GM18951 (cell line): ENCODE measurements at regions not wholly inside any gene's neighbourhood (a gene's known extent, or its start where the extent isn't known, plus 50 kb on each side); places are given as distances from the start of the nearest gene placed in this dataset.
"Not testable (repeated sequence)": the region's sequence is repeated elsewhere in the genome, so short reads cannot be mapped to it uniquely, and the experiment has no call there.

Experiments
- POLR2A ChIP-seq: IDR thresholded peaks from 4 replicates; pipeline ENCODE4 v1.6.1; 2011; ENCODE audit warnings: mild to moderate bottlenecking; ENCODE audit not compliant: insufficient read length, insufficient read depth; ENCODE audit errors: extremely low read depth
- in situ Hi-C: fragments of 300-500 bp; cut with MboI; formaldehyde crosslinking; loops from one replicate; pipeline ENCODE4 v1.12.0; 2022; ENCODE audit warnings: low sequenced_read_pairs, mixed read lengths, inconsistent platforms; ENCODE audit not compliant: unreplicated experiment

- in situ Hi-C loops, result loop anchor here (10.0 kb wide), 1 partner anchor 135 kb away; no protein-coding TSS in a partner anchor
- no peak for TF ChIP-seq POLR2A
Measured at GRCh38 chr20:53869466-53870258, 200.7 kb downstream of the BCAS1 start.

GRCh38 chr20:53867741-53868351 is 202.5 kb downstream of the BCAS1 start:
- no peak for TF ChIP-seq POLR2A
- in situ Hi-C loops, result loop anchor here (10.0 kb wide), 1 partner anchor 133 kb away; no protein-coding TSS in a partner anchor

DNA sequence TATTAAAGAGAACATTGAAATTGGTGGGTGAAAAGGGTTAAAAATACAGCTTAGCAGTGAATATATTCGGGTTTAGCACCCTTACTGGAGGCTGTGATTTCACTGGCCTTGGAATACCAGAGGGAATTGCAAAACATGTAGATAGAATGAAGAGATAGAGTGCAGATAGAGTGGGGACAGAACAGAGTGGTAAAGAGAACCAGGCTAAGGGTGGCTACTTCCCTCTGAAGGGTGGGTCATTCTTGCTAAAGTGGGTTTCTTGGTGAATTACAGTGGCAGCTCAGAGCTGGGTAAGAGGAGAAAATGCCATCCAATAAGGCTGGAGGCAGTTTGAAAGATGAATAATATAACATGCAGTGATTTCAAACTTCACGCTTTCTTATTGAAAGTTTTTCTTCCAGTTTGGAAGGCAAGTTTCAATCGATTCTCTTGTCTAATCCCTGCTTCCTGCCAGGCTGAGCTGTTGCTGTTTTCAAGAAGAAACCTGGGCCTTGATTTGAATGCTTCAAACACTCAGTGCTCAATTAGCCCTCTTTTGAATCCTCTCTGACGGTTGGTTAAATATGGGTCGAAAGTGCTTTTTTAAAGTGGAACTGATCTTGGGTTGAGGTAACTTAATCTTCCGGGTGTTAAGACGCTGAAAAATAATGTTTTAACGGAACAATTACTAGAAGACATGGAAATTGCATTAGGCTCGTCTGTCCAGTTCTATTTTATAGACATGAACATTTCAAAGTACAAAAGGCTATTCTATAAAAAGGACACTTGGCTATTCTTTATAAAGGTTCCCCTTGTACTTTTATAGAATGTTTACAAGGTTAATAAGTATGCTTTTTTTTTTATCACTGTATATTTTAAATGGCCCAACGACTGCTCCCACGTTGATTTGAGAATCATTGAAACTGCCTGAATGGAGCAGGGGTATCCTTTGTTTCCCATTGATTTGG is 203.3 kb downstream of the BCAS1 start:
- in situ Hi-C loops, result loop anchor here (10.0 kb wide), 1 partner anchor 132 kb away; no protein-coding TSS in a partner anchor
- peak; percentile 24 for TF ChIP-seq POLR2A

DNA sequence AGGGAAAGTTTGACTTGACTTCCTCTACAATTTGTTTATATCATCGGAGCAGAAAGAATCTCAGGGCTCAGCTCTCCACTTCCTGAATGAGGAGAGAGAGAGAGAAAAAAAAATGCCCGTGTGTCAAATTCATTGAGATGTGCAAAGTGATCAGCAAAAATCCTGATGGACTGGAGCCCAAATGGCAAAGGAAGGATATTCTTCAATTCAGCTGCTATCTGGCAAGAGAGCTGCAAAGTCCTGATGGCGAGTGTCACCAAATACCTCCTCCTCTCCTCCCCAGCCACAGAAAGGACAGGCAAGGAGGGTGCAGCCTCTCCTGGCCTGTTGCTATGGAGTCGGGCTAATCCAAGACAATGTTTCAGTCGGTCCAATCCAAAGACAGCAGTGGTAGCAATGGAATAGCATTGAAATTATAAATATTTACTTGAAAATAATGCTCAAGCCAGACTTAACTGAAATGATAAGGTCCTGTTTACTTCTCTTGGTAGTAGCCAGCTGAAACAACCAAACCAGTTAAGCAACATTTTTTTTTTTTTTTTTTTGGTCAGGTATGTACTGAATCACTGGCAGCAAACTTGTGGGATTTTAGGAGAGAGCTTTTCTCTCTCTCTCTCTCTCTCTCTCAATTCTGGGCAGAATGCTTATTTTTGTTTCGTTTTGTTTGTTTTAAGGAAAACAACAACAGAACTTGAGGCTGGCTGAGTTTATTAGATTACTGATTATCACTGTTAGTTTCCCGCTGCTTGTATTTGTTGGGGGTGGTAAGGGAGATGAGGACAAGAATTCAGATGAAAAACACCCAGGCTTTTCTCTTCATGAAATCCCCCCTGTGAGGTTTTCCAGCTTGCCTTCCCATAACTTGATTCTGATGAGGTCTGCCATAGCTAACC is 204.2 kb downstream of the BCAS1 start:
- no peak for TF ChIP-seq POLR2A
- in situ Hi-C loops, result loop anchor here (10.0 kb wide), 1 partner anchor 131 kb away; no protein-coding TSS in a partner anchor

DNA sequence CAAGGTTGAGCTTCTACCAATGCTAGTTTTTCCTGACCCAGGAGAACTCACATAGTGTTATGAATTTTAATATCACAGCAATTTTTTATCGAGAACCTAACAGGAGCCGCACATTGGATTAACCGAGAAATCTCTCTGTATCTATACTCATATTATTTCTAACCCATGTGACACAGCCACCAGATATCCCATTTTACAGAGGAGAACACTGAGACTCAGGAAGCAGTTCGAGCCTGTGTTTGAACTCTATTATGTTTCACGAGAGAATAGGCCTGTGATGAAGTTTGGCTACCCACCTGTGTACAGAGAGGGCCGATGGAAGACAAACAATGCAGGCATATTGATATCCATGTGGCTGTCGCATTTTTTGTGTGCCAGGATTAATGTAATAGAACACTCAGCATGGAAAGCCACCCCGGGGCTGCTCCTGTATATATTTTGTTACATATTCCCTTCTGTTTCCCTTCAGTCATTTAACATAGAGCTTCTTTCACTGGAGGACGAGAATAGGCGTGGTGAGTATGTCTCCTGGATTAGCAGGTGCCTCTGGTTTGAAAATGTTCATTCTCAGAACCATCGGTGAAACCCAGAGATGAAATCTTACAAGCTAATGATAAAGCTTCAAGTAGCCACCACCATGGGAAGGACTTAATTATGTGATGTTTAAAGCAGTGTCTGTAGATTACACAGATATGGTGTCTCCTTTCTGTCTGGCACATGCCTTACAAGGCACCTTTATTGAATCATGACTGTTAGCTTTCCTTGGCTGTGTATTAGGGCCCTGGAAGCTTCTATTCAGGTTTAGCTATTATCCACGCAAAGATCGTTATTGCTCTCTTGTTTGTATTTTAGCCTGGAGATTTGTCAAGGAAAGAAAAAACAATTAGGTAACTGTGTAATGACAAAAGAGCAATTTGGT is 205.4 kb downstream of the BCAS1 start:
- in situ Hi-C loops, result loop anchor here (10.0 kb wide), 1 partner anchor 130 kb away; no protein-coding TSS in a partner anchor

DNA sequence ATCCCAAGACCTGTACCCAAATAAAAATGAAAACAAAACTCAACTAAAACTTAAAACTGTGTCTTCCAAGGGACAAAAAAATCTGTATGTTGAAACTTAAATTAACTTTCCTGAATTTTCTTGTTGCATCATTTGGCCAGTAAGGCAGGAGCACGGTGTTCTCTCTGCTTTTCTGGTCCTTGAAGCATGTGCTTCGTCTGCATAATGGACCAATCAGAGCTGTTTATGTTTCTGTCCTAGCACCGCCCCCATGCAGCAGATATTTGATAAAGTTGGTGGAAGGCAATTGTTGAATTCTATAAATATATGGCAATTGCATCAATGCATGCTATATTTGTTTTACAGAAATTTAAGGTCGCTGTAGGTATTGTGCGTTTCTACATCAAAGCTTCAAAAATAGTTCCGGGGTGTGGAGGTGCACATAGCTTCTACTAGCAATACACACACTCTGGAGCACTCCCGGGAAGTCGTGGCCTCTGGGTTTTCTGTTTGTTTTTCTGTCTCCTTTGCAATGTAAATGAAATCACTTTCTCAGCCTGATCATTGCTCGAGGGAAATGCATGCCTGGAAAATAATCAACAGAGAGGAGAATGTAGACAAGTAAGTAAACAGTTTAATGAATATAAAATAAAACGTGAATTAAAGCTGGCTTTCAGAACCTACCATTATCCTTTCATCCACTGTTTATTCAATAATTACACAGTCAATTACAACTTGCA is 206.3 kb downstream of the BCAS1 start:
- in situ Hi-C loops, result loop anchor here (10.0 kb wide), 1 partner anchor 129 kb away; no protein-coding TSS in a partner anchor

DNA sequence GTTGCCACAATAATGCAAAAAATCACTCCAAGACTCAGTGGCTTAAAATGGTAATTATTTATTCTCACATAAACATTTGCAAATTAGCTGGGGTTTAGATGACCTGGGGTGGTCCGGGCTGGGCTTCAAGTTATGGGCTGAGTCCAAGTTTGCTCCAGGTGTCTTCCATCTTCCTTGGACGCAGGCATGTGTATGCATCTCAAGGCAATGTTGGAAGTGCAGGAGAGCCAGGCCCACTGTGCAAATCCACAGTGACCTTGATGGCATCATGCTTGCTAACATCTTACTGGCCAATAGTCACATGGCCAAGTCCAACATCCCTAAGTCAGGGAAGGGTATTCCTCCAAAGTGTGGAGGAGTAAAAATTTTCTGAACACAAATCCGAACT is 206.9 kb downstream of the BCAS1 start:
- in situ Hi-C loops, result loop anchor here (10.0 kb wide), 1 partner anchor 129 kb away; no protein-coding TSS in a partner anchor

- in situ Hi-C loops, result loop anchor here (10.0 kb wide), 1 partner anchor 128 kb away; no protein-coding TSS in a partner anchor
Measured at GRCh38 chr20:53863039-53863438, 207.4 kb downstream of the BCAS1 start.

- in situ Hi-C loops, result loop anchor here (10.0 kb wide), 1 partner anchor 128 kb away; no protein-coding TSS in a partner anchor
Measured at GRCh38 chr20:53862490-53862889, 207.9 kb downstream of the BCAS1 start.

GRCh38 chr20:53862136-53862397 is 208.3 kb downstream of the BCAS1 start:
- in situ Hi-C loops, result loop anchor here (10.0 kb wide), 1 partner anchor 127 kb away; no protein-coding TSS in a partner anchor

DNA sequence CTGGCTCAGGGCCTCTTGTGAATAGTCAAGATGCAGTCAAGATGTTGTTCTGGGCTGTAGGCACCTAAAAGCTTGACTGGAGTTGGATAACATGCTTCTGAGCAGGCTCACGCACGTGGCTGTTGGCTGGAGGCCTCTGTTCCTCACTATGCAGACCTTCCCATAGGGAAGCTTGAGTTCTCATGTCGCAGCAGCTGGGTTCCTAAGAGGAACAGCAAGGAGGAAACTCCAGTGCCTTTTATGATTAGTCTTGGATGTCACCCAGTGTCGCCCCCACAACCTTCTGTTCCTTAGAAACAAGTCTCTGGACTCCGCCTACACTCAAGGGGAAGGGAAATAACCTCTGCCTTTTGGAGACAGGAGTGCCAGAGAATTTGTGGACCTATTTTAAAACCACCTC is 210.7 kb downstream of the BCAS1 start:
- in situ Hi-C loops, result loop anchor here (10.0 kb wide), 1 partner anchor 125 kb away; no protein-coding TSS in a partner anchor
- no peak for TF ChIP-seq POLR2A

- in situ Hi-C loops, result not testable (repeated sequence)
Measured at GRCh38 chr20:53859009-53859408, 211.4 kb downstream of the BCAS1 start.

DNA sequence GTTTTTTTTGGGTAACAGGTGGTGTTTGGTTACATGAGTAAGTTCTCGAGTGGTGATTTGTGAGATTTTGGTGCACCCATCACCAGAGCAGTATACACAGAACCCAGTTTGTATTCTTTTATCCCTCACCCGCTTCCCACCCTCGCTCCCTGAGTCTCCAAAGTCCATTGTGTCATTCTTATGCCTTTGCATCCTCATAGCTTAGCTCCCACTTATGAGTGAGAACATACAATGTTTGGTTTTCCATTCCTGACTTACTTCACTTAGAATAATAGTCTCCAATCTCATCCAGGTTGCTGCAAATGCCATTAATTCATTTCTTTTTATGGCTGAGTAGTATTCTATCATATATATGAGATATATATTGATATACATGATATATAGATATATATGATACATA is 211.9 kb downstream of the BCAS1 start:
- in situ Hi-C loops, result not testable (repeated sequence)
